Testis (tissue), 2 donors: ENCODE measurements at regions not wholly inside any gene's neighbourhood (a gene's known extent, or its start where the extent isn't known, plus 50 kb on each side); places are given as distances from the start of the nearest gene placed in this dataset.

Experiments used
- DNase-seq: peaks from one replicate; pipeline ENCODE4 v3.0.0-alpha.2; 2019
- H3K27ac ChIP-seq, 2 donors: fragments of 200-600 bp; sonication (generic); one replicate each; pipeline ENCODE4 v1.5.1; 2019
- H3K27me3 ChIP-seq: fragments of 200-600 bp; sonication (generic); one replicate; pipeline ENCODE4 v1.5.1; 2019
- H3K36me3 ChIP-seq: fragments of 200-600 bp; sonication (generic); one replicate; pipeline ENCODE4 v1.5.1; 2017; ENCODE audit warnings: low read depth; ENCODE audit errors: missing control alignments
- H3K4me1 ChIP-seq: fragments of 200-600 bp; sonication (generic); one replicate; pipeline ENCODE4 v1.5.1; 2019
- H3K4me3 ChIP-seq, 2 donors: fragments of 200-600 bp; sonication (generic); one replicate each; pipeline ENCODE4 v1.5.1; 2017 to 2019
- H3K9me3 ChIP-seq: fragments of 200-600 bp; sonication (generic); one replicate; pipeline ENCODE4 v1.5.1; 2017
- CTCF ChIP-seq, 3 experiments: fragments of 450-650 bp in 2 of 3; fragments of 200-600 bp in 1 of 3; sonication (generic) in 1 of 3; IDR thresholded peaks; one replicate each; pipeline ENCODE4 v1.5.1; 2016 to 2019; ENCODE audit warnings: antibody characterized with exemption in 3 of 3, mild to moderate bottlenecking in 2 of 3, moderate library complexity in 1 of 3
- POLR2A ChIP-seq: fragments of 450-650 bp; IDR thresholded peaks from one replicate; pipeline ENCODE4 v1.6.1; 2017; ENCODE audit warnings: antibody characterized with exemption, mild to moderate bottlenecking, moderate library complexity
- WGBS, 2 donors: methylation state at CpG; one replicate each; pipeline ENCODE4 v1.1.5; 2018; 5-methylcytosine and 5-hydroxymethylcytosine counted together
- intact Hi-C: fragments of 100-400 bp; cut with DNase I; formaldehyde crosslinking; loops from one replicate; pipeline ENCODE4 v1.15.1; 2023; ENCODE audit warnings: low total_unique reads

GRCh38 chr13:90201676-90202460 is 1145.6 kb upstream of the MIR17HG start:
- Histone ChIP-seq H3K4me1 (no peaks in the 10 kb centered on the region), H3K27ac (no peak overlapping the region), H3K36me3 (no peaks in the 10 kb centered on the region), H3K9me3 (no peaks in the 10 kb centered on the region), H3K27me3 (no peaks in the 10 kb centered on the region), H3K4me3 (no peak overlapping the region)
- TF ChIP-seq POLR2A (no peak), CTCF (IDR thresholded peaks at IDR 0.05) (no peak)
- DNase-seq: no peak
- intact Hi-C loops: no loop called here
- 61 to 69% methylated on average over 7 of the region's 7 CpGs for WGBS, 2 donors

- H3K27me3 ChIP-seq: no peaks in the 10 kb centered on the region
- intact Hi-C loops: no loop called here
- no peaks in the 10 kb centered on the region for H3K36me3 ChIP-seq
- 74 to 80% methylated on average over 1 of the region's 1 CpG for WGBS, 2 donors
- H3K4me3 ChIP-seq: no peak overlapping the region
- no peak overlapping the region for H3K27ac ChIP-seq
- no peaks in the 10 kb centered on the region for H3K4me1 ChIP-seq
- no peaks in the 10 kb centered on the region for H3K9me3 ChIP-seq
- DNase-seq: no peak
- TF ChIP-seq CTCF (IDR thresholded peaks at IDR 0.05) (no peak), POLR2A (no peak)
These were observed 1142.4 kb upstream of the MIR17HG start for GRCh38 chr13:90205081-90205480.

GRCh38 chr13:90205911-90206310 is 1141.6 kb upstream of the MIR17HG start:
- Histone ChIP-seq H3K27ac (no peak overlapping the region), H3K4me3 (no peak overlapping the region), H3K27me3 (no peaks in the 10 kb centered on the region), H3K4me1 (no peaks in the 10 kb centered on the region), H3K9me3 (no peaks in the 10 kb centered on the region), H3K36me3 (no peaks in the 10 kb centered on the region)
- no peak for TF ChIP-seq CTCF (IDR thresholded peaks at IDR 0.05)
- no peak for TF ChIP-seq POLR2A
- 72 to 76% methylated on average over 10 of the region's 10 CpGs for WGBS, 2 donors
- intact Hi-C loops: no loop called here
- no peak for DNase-seq

GRCh38 chr13:90217275-90217674 is 1130.2 kb upstream of the MIR17HG start:
- 78 to 89% methylated on average over 1 of the region's 1 CpG for WGBS, 2 donors
- H3K4me3 ChIP-seq: no peak overlapping the region
- H3K4me1 ChIP-seq: no peaks in the 10 kb centered on the region
- H3K27ac ChIP-seq: no peak overlapping the region
- H3K9me3 ChIP-seq: no peaks in the 10 kb centered on the region
- intact Hi-C loops: no loop called here
- H3K36me3 ChIP-seq: no peaks in the 10 kb centered on the region
- TF ChIP-seq CTCF (IDR thresholded peaks at IDR 0.05) (no peak), POLR2A (no peak)
- no peak for DNase-seq
- no peaks in the 10 kb centered on the region for H3K27me3 ChIP-seq

- TF ChIP-seq CTCF (IDR thresholded peaks at IDR 0.05) (no peak), POLR2A (no peak)
- Histone ChIP-seq H3K4me3 (no peak overlapping the region), H3K27me3 (no peaks in the 10 kb centered on the region), H3K36me3 (no peaks in the 10 kb centered on the region), H3K9me3 (no peaks in the 10 kb centered on the region), H3K27ac (no peak overlapping the region), H3K4me1 (no peaks in the 10 kb centered on the region)
- intact Hi-C loops: no loop called here
- no peak for DNase-seq
- 81 to 95% methylated on average over 3 of the region's 3 CpGs for WGBS, 2 donors
These were observed 1124.7 kb upstream of the MIR17HG start for GRCh38 chr13:90222758-90223157.
